ENCODE measurements at regions not wholly inside any gene's neighbourhood (a gene's known extent, or its start where the extent isn't known, plus 50 kb on each side); places are given as distances from the start of the nearest gene placed in this dataset.

- TF ChIP-seq, protein P1, sequence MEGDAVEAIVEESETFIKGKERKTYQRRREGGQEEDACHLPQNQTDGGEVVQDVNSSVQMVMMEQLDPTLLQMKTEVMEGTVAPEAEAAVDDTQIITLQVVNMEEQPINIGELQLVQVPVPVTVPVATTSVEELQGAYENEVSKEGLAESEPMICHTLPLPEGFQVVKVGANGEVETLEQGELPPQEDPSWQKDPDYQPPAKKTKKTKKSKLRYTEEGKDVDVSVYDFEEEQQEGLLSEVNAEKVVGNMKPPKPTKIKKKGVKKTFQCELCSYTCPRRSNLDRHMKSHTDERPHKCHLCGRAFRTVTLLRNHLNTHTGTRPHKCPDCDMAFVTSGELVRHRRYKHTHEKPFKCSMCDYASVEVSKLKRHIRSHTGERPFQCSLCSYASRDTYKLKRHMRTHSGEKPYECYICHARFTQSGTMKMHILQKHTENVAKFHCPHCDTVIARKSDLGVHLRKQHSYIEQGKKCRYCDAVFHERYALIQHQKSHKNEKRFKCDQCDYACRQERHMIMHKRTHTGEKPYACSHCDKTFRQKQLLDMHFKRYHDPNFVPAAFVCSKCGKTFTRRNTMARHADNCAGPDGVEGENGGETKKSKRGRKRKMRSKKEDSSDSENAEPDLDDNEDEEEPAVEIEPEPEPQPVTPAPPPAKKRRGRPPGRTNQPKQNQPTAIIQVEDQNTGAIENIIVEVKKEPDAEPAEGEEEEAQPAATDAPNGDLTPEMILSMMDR (IDR thresholded peaks at IDR 0.05; ENCODE audit: low read depth, low read length, poor library complexity, severe bottlenecking): no peak
- no peak for TF ChIP-seq EZH2phosphoT487 (IDR thresholded peaks at IDR 0.05; ENCODE audit: borderline replicate concordance, low read length)
- no peaks in the 10 kb centered on the region for H3K4me1 ChIP-seq (ENCODE audit: control insufficient read depth, low read length)
- no peaks in the 10 kb centered on the region for H3K27me3 ChIP-seq (ENCODE audit: control insufficient read depth, low read length)
- no peaks in the 10 kb centered on the region for H3K36me3 ChIP-seq (ENCODE audit: control insufficient read depth, low read length)
- H3K9me3 ChIP-seq (ENCODE audit: control insufficient read depth, insufficient read depth, low read length): no peaks in the 10 kb centered on the region
- H3F3A ChIP-seq (ENCODE audit: control insufficient read depth, insufficient read depth): no peaks in the 10 kb centered on the region
- no peak overlapping the region for H3K27ac ChIP-seq (ENCODE audit: low read depth, low read length)
- no peaks in the 10 kb centered on the region for H4K20me1 ChIP-seq (ENCODE audit: control insufficient read depth, insufficient read depth, low read depth, low read length)
- H3K4me2 ChIP-seq (ENCODE audit: low read length): no peak overlapping the region
- no peaks in the 10 kb centered on the region for H3K9me2 ChIP-seq (replicated peaks; ENCODE audit: control insufficient read depth, low read length)
- no peak overlapping the region for H3K4me3 ChIP-seq (ENCODE audit: low read length)
- H3K79me2 ChIP-seq (ENCODE audit: control insufficient read depth, low read length): no peaks in the 10 kb centered on the region
These were observed 62.1 kb upstream of the NPAS2 start for GRCh38 chr2:100757621-100758394.

DNA sequence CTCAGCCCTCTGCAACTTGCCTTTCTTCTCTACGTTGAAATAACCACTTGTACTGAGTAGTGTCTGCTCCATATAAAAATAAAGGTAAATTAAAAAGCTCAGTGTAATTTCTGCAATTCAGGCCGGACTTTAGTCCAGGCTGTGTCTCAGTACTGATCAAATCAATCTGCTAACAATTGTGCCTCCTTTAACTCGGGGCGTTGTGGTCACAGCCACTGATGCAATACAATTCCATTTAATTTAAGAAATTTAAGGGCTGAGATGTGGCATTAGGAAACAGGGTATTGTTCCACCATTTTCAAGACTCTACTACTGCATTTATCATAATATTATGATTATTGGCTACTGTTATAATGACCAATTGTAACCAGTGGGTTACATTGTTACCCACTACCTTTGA is 60.0 kb upstream of the NPAS2 start:
- Histone ChIP-seq H3K9me2 (replicated peaks; ENCODE audit: control insufficient read depth, low read length) (no peaks in the 10 kb centered on the region), H3K79me2 (ENCODE audit: control insufficient read depth, low read length) (no peaks in the 10 kb centered on the region), H3K4me3 (ENCODE audit: low read length) (no peak overlapping the region), H4K20me1 (ENCODE audit: control insufficient read depth, insufficient read depth, low read depth, low read length) (no peaks in the 10 kb centered on the region), H3K4me1 (ENCODE audit: control insufficient read depth, low read length) (no peaks in the 10 kb centered on the region), H3K27ac (ENCODE audit: low read depth, low read length) (no peak overlapping the region), H3K27me3 (ENCODE audit: control insufficient read depth, low read length) (no peaks in the 10 kb centered on the region), H3K9me3 (ENCODE audit: control insufficient read depth, insufficient read depth, low read length) (no peaks in the 10 kb centered on the region), H3K36me3 (ENCODE audit: control insufficient read depth, low read length) (no peaks in the 10 kb centered on the region), H3K4me2 (ENCODE audit: low read length) (no peak overlapping the region), H3F3A (ENCODE audit: control insufficient read depth, insufficient read depth) (no peaks in the 10 kb centered on the region)
- TF ChIP-seq, protein P1 (IDR thresholded peaks at IDR 0.05; ENCODE audit: low read depth, low read length, poor library complexity, severe bottlenecking): no peak
- TF ChIP-seq EZH2phosphoT487 (IDR thresholded peaks at IDR 0.05; ENCODE audit: borderline replicate concordance, low read length): no peak

DNA sequence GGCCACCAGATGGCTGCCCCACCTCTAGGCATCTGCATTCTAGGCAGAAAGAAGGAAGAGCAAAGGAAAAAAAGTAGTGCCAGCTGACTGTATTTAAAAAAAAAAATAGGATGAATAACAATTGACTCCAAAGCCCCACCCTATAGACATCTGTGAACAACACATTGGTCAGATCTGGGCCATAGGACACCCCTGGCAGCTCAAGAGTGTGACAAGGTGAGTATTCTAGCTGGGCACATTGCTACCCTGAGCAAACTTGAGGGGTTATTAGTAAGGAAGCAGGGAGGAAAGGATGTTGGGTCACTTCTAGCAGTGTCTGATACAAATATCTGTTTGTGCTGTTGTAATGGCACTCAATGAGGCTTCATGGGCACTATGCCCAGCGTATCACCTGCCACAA is 58.6 kb upstream of the NPAS2 start:
- Histone ChIP-seq H4K20me1 (ENCODE audit: control insufficient read depth, insufficient read depth, low read depth, low read length) (no peaks in the 10 kb centered on the region), H3K36me3 (ENCODE audit: control insufficient read depth, low read length) (no peaks in the 10 kb centered on the region), H3K27me3 (ENCODE audit: control insufficient read depth, low read length) (no peaks in the 10 kb centered on the region), H3K4me3 (ENCODE audit: low read length) (no peak overlapping the region), H3K79me2 (ENCODE audit: control insufficient read depth, low read length) (no peaks in the 10 kb centered on the region), H3K9me3 (ENCODE audit: control insufficient read depth, insufficient read depth, low read length) (no peaks in the 10 kb centered on the region), H3K27ac (ENCODE audit: low read depth, low read length) (no peak overlapping the region), H3F3A (ENCODE audit: control insufficient read depth, insufficient read depth) (no peaks in the 10 kb centered on the region), H3K4me2 (ENCODE audit: low read length) (no peak overlapping the region), H3K9me2 (replicated peaks; ENCODE audit: control insufficient read depth, low read length) (no peaks in the 10 kb centered on the region), H3K4me1 (ENCODE audit: control insufficient read depth, low read length) (no peaks in the 10 kb centered on the region)
- TF ChIP-seq, protein P1 (IDR thresholded peaks at IDR 0.05; ENCODE audit: low read depth, low read length, poor library complexity, severe bottlenecking): no peak
- TF ChIP-seq EZH2phosphoT487 (IDR thresholded peaks at IDR 0.05; ENCODE audit: borderline replicate concordance, low read length): no peak
